Neuronal stem cell (in vitro differentiated cells): ENCODE measurements at regions not wholly inside any gene's neighbourhood (a gene's known extent, or its start where the extent isn't known, plus 50 kb on each side); places are given as distances from the start of the nearest gene placed in this dataset.
"Not testable (repeated sequence)": the region's sequence is repeated elsewhere in the genome, so short reads cannot be mapped to it uniquely, and the experiment has no call there.

Source experiments
- DNase-seq: peaks from one replicate; pipeline ENCODE4 v3.0.0-alpha.2; 2013; ENCODE audit warnings: low spot score
- H2AFZ ChIP-seq: one replicate; pipeline ENCODE4 v1.6.1; 2013; ENCODE audit warnings: mild to moderate bottlenecking, low read length, inconsistent platforms
- H2AK5ac ChIP-seq: 2 replicates; pipeline ENCODE4 v1.6.1; 2013; ENCODE audit warnings: low read depth, mild to moderate bottlenecking, inconsistent platforms, low read length, moderate library complexity, mixed read lengths
- H2BK120ac ChIP-seq: 2 replicates; pipeline ENCODE4 v1.6.1; 2013; ENCODE audit warnings: low read depth, mild to moderate bottlenecking, inconsistent platforms, low read length, moderate library complexity, mixed read lengths
- H2BK12ac ChIP-seq: one replicate; pipeline ENCODE4 v1.6.1; 2013; ENCODE audit warnings: low read length, inconsistent platforms
- H2BK15ac ChIP-seq: 2 replicates; pipeline ENCODE4 v1.6.1; 2013; ENCODE audit warnings: mild to moderate bottlenecking, low read length, inconsistent platforms, mixed read lengths
- H2BK5ac ChIP-seq: one replicate; pipeline ENCODE4 v1.6.1; 2013; ENCODE audit warnings: inconsistent platforms, mild to moderate bottlenecking, low read length, moderate library complexity
- H3K14ac ChIP-seq: one replicate; pipeline ENCODE4 v1.6.1; 2013; ENCODE audit warnings: low read length, inconsistent platforms
- H3K18ac ChIP-seq: 2 replicates; pipeline ENCODE4 v1.6.1; 2013; ENCODE audit warnings: low read length, inconsistent platforms
- H3K23ac ChIP-seq: 2 replicates; pipeline ENCODE4 v1.6.1; 2013; ENCODE audit warnings: low read depth, mild to moderate bottlenecking, mixed read lengths, low read length, inconsistent platforms; ENCODE audit not compliant: poor library complexity
- H3K27ac ChIP-seq: replicated peaks from 3 replicates; pipeline ENCODE4 v1.5.1; 2013; ENCODE audit warnings: low read length, inconsistent platforms
- H3K27me3 ChIP-seq, 3 experiments: 2 replicates each; pipeline ENCODE4 v1.6.1; 2013; ENCODE audit warnings: low read length in 3 of 3, mild to moderate bottlenecking in 2 of 3, inconsistent platforms in 1 of 3, low read depth in 1 of 3, mixed read lengths in 1 of 3, moderate library complexity in 1 of 3; ENCODE audit not compliant: control insufficient read depth in 3 of 3, insufficient read depth in 3 of 3
- H3K36me3 ChIP-seq, 2 donors: replicated peaks in 1 of 2; 2 replicates each; pipeline ENCODE4 v1.6.1; 2013; ENCODE audit warnings: low read length in 2 of 2; ENCODE audit not compliant: control insufficient read depth in 2 of 2, insufficient read depth in 2 of 2
- H3K4ac ChIP-seq: 2 replicates; pipeline ENCODE4 v1.6.1; 2013; ENCODE audit warnings: inconsistent platforms, mild to moderate bottlenecking, low read length, moderate library complexity
- H3K4me1 ChIP-seq, 2 donors: 1 replicate in 1 of 2; 2 replicates in 1 of 2; pipeline ENCODE4 v1.6.1; 2013; ENCODE audit warnings: low read length in 2 of 2, low read depth in 1 of 2; ENCODE audit not compliant: control insufficient read depth in 2 of 2, insufficient read depth in 1 of 2
- H3K4me2 ChIP-seq: one replicate; pipeline ENCODE4 v1.6.1; 2013; ENCODE audit warnings: mild to moderate bottlenecking, low read length, inconsistent platforms; ENCODE audit not compliant: insufficient read depth, poor library complexity, severe bottlenecking
- H3K4me3 ChIP-seq, 2 donors: 2 replicates each; pipeline ENCODE4 v1.5.1; 2013; ENCODE audit warnings: low read length in 2 of 2, mild to moderate bottlenecking in 2 of 2, inconsistent platforms in 1 of 2, moderate library complexity in 1 of 2
- H3K79me1 ChIP-seq: one replicate; pipeline ENCODE4 v1.6.1; 2013; ENCODE audit warnings: low read depth, mild to moderate bottlenecking, inconsistent platforms, low read length, moderate library complexity
- H3K9ac ChIP-seq: one replicate; pipeline ENCODE4 v1.6.1; 2013; ENCODE audit warnings: mild to moderate bottlenecking, low read depth, low read length, inconsistent platforms; ENCODE audit not compliant: poor library complexity
- H3K9me3 ChIP-seq, 2 donors: replicated peaks in 1 of 2; 2 replicates each; pipeline versions ENCODE3 to v1.6.1; 2013; ENCODE audit warnings: low read length in 2 of 2, mild to moderate bottlenecking in 2 of 2, inconsistent platforms in 1 of 2, low read depth in 1 of 2, mixed read lengths in 1 of 2, moderate library complexity in 1 of 2; ENCODE audit not compliant: control insufficient read depth in 2 of 2, insufficient read depth in 1 of 2
- H4K8ac ChIP-seq: one replicate; pipeline ENCODE4 v1.6.1; 2013; ENCODE audit warnings: low read depth, mild to moderate bottlenecking, inconsistent platforms, low read length, moderate library complexity
- H4K91ac ChIP-seq: one replicate; pipeline ENCODE4 v1.6.1; 2013; ENCODE audit warnings: low read length, low read depth, mild to moderate bottlenecking, inconsistent platforms; ENCODE audit not compliant: poor library complexity
- WGBS, 2 donors: extraction: QIAGEN DNeasy Blood & Tissue Kit; methylation state at CpG; one replicate each; pipeline ENCODE4 v1.1.7; 2013; ENCODE audit warnings: missing lambda C conversion rate in 2 of 2, mixed read lengths in 1 of 2; ENCODE audit not compliant: insufficient read length in 2 of 2, insufficient replicate concordance in 1 of 2; ENCODE audit errors: extremely low coverage in 2 of 2; 5-methylcytosine and 5-hydroxymethylcytosine counted together

GRCh38 chr16:49959552-49960277, 65.3 kb upstream of the CNEP1R1 start:
- Histone ChIP-seq H3K9ac (no peak overlapping the region), H3K36me3 (no peaks in the 10 kb centered on the region), H3K4me3 (no peak overlapping the region), H2BK15ac (no peak overlapping the region), H4K8ac (no peak overlapping the region), H3K79me1 (no peaks in the 10 kb centered on the region), H2AFZ (no peak overlapping the region), H2BK12ac (no peak overlapping the region), H3K4me2 (no peak overlapping the region), H2AK5ac (no peak overlapping the region), H3K4ac (no peak overlapping the region), H3K9me3 (no peaks in the 10 kb centered on the region), H4K91ac (no peak overlapping the region), H3K23ac (no peak overlapping the region), H3K4me1 (peaks cover 0 to 2% of the 10 kb centered on the region in 2 donors), H3K18ac (no peak overlapping the region), H3K27ac (no peak overlapping the region), H3K27me3 (peaks cover 0 to 10% (median 2%) of the 10 kb centered on the region in 3 experiments), H2BK5ac (no peak overlapping the region), H2BK120ac (no peak overlapping the region), H3K14ac (no peak overlapping the region)
- DNase-seq: no peak
- WGBS, 2 donors: no CpG with 5 or more reads among the region's 11 CpGs

GRCh38 chr16:49961089-49961488, 63.9 kb upstream of the CNEP1R1 start:
- H3K9me3 ChIP-seq: no peaks in the 10 kb centered on the region
- H2BK5ac ChIP-seq: no peak overlapping the region
- H4K91ac ChIP-seq: no peak overlapping the region
- DNase-seq: no peak
- H3K36me3 ChIP-seq: no peaks in the 10 kb centered on the region
- no peak overlapping the region for H2BK120ac ChIP-seq
- no peak overlapping the region for H2AK5ac ChIP-seq
- no peaks in the 10 kb centered on the region for H3K79me1 ChIP-seq
- H3K23ac ChIP-seq: no peak overlapping the region
- no peak overlapping the region for H3K4ac ChIP-seq
- H2BK15ac ChIP-seq: no peak overlapping the region
- no peak overlapping the region for H3K9ac ChIP-seq
- H2AFZ ChIP-seq: no peak overlapping the region
- no peak overlapping the region for H3K18ac ChIP-seq
- peaks cover 0 to 2% of the 10 kb centered on the region in 2 donors for H3K4me1 ChIP-seq
- no peak overlapping the region for H4K8ac ChIP-seq
- no peak overlapping the region for H3K27ac ChIP-seq
- H3K4me3 ChIP-seq: no peak overlapping the region
- no peak overlapping the region for H2BK12ac ChIP-seq
- H3K14ac ChIP-seq: no peak overlapping the region
- H3K27me3 ChIP-seq: peaks cover 0 to 10% (median 2%) of the 10 kb centered on the region in 3 experiments
- H3K4me2 ChIP-seq: no peak overlapping the region
- no CpG with 5 or more reads among the region's 3 CpGs for WGBS, 2 donors

GRCh38 chr16:49962566-49962965, 62.5 kb upstream of the CNEP1R1 start:
- not testable (repeated sequence) for H2AFZ ChIP-seq, H4K91ac ChIP-seq, H2AK5ac ChIP-seq, H3K9ac ChIP-seq, H3K27ac ChIP-seq, H4K8ac ChIP-seq, H3K4me2 ChIP-seq, H3K9me3 ChIP-seq, H2BK5ac ChIP-seq, H2BK15ac ChIP-seq, H3K4me1 ChIP-seq, H3K14ac ChIP-seq, DNase-seq, H2BK12ac ChIP-seq, H3K4me3 ChIP-seq, H3K23ac ChIP-seq, H2BK120ac ChIP-seq, H3K4ac ChIP-seq, H3K79me1 ChIP-seq, H3K36me3 ChIP-seq, H3K18ac ChIP-seq
- WGBS, 2 donors: no CpG with 5 or more reads among the region's 6 CpGs
- peaks cover 0 to 12% (median 2%) of the 10 kb centered on the region in 3 experiments for H3K27me3 ChIP-seq

GRCh38 chr16:49964316-49964715, 60.7 kb upstream of the CNEP1R1 start:
- H3K4me1 ChIP-seq: peaks cover 0 to 3% of the 10 kb centered on the region in 2 donors
- WGBS, 2 donors: no CpG with 5 or more reads among the region's 4 CpGs
- no peak overlapping the region for H2BK15ac ChIP-seq
- no peak overlapping the region for H2AK5ac ChIP-seq
- H3K18ac ChIP-seq: no peak overlapping the region
- no peak overlapping the region for H3K4me2 ChIP-seq
- H3K79me1 ChIP-seq: no peaks in the 10 kb centered on the region
- H3K4me3 ChIP-seq: no peak overlapping the region
- H3K14ac ChIP-seq: no peak overlapping the region
- no peaks in the 10 kb centered on the region for H3K36me3 ChIP-seq
- no peak overlapping the region for H3K4ac ChIP-seq
- DNase-seq: no peak
- H2BK5ac ChIP-seq: no peak overlapping the region
- no peak overlapping the region for H4K91ac ChIP-seq
- H3K27me3 ChIP-seq: peaks cover 0 to 8% (median 2%) of the 10 kb centered on the region in 3 experiments
- H3K9me3 ChIP-seq: no peaks in the 10 kb centered on the region
- no peak overlapping the region for H2BK12ac ChIP-seq
- no peak overlapping the region for H3K27ac ChIP-seq
- no peak overlapping the region for H4K8ac ChIP-seq
- H3K9ac ChIP-seq: no peak overlapping the region
- no peak overlapping the region for H2AFZ ChIP-seq
- H2BK120ac ChIP-seq: no peak overlapping the region
- H3K23ac ChIP-seq: no peak overlapping the region
